DND-41 (cell line): ENCODE measurements at regions not wholly inside any gene's neighbourhood (a gene's known extent, or its start where the extent isn't known, plus 50 kb on each side); places are given as distances from the start of the nearest gene placed in this dataset.

Experiments used
- ATAC-seq: fragments of 200-7000 bp; cut with Tn5 transposase; 3 replicates; pipeline ENCODE4 v1.9.1; 2021; ENCODE audit warnings: low read depth; ENCODE audit not compliant: insufficient read depth
- DNase-seq: peaks from one replicate; pipeline ENCODE4 v3.0.0-alpha.2; 2020
- H2AFZ ChIP-seq: 2 replicates; pipeline ENCODE4 v1.6.0; 2012; ENCODE audit warnings: low read depth, low read length
- H3K27ac ChIP-seq: 2 replicates; pipeline ENCODE4 v1.5.1; 2012; ENCODE audit warnings: low read length, inconsistent platforms
- H3K27me3 ChIP-seq: fragments of 200-600 bp; sonication (generic); 2 replicates; pipeline ENCODE4 v1.6.0; 2012; ENCODE audit warnings: low read length, mild to moderate bottlenecking, inconsistent platforms; ENCODE audit not compliant: insufficient read depth, poor library complexity
- H3K36me3 ChIP-seq: 2 replicates; pipeline ENCODE4 v1.5.1; 2012; ENCODE audit warnings: low read length, inconsistent platforms; ENCODE audit not compliant: insufficient read depth
- H3K4me1 ChIP-seq: 2 replicates; pipeline ENCODE4 v1.5.1; 2012; ENCODE audit warnings: mild to moderate bottlenecking, low read length; ENCODE audit not compliant: insufficient read depth
- H3K4me2 ChIP-seq: 2 replicates; pipeline ENCODE4 v1.6.0; 2012; ENCODE audit warnings: mild to moderate bottlenecking, moderate library complexity, low read length, inconsistent platforms; ENCODE audit not compliant: insufficient read depth
- H3K4me3 ChIP-seq, 2 experiments: fragments of 200-600 bp in 1 of 2; shearing (Covaris generic) in 1 of 2; 2 replicates each; pipeline ENCODE4 v1.5.1; 2012 to 2016; ENCODE audit warnings: inconsistent platforms in 2 of 2, low read length in 2 of 2, mild to moderate bottlenecking in 2 of 2, low read depth in 1 of 2, moderate library complexity in 1 of 2
- H3K79me2 ChIP-seq: 2 replicates; pipeline ENCODE4 v1.6.0; 2012; ENCODE audit warnings: low read length, inconsistent platforms; ENCODE audit not compliant: insufficient read depth
- H3K9ac ChIP-seq: 2 replicates; pipeline ENCODE4 v1.6.0; 2012; ENCODE audit warnings: low read depth, mild to moderate bottlenecking, inconsistent platforms, low read length, moderate library complexity
- H3K9me3 ChIP-seq: 2 replicates; pipeline ENCODE4 v1.5.1; 2012; ENCODE audit warnings: low read length, moderate library complexity, mild to moderate bottlenecking, inconsistent platforms; ENCODE audit not compliant: insufficient read depth, severe bottlenecking
- H4K20me1 ChIP-seq: 2 replicates; pipeline ENCODE4 v1.6.0; 2012; ENCODE audit warnings: low read length; ENCODE audit not compliant: insufficient read depth
- CTCF ChIP-seq: IDR thresholded peaks from 2 replicates; pipeline ENCODE4 v1.5.1; 2012; ENCODE audit warnings: borderline replicate concordance, low read length, moderate library complexity, mild to moderate bottlenecking; ENCODE audit not compliant: poor library complexity, severe bottlenecking; ENCODE audit errors: extremely low read depth
- EZH2 ChIP-seq: IDR thresholded peaks from 3 replicates; pipeline ENCODE4 v1.6.1; 2012; ENCODE audit warnings: borderline replicate concordance, low read depth, mild to moderate bottlenecking, moderate library complexity, low read length, inconsistent platforms; ENCODE audit not compliant: severe bottlenecking

- H3K27ac ChIP-seq, result no peak overlapping the region
- no peak overlapping the region for H3K9ac ChIP-seq
- ATAC-seq, result no peak
- H4K20me1 ChIP-seq, result no peaks in the 10 kb centered on the region
- H3K79me2 ChIP-seq, result no peaks in the 10 kb centered on the region
- H3K4me2 ChIP-seq, result no peak overlapping the region
- no peak overlapping the region for H3K4me3 ChIP-seq
- no peaks in the 10 kb centered on the region for H3K36me3 ChIP-seq
- H2AFZ ChIP-seq, result no peak overlapping the region
- no peaks in the 10 kb centered on the region for H3K9me3 ChIP-seq
- no peaks in the 10 kb centered on the region for H3K27me3 ChIP-seq
- no peak for TF ChIP-seq EZH2
- TF ChIP-seq CTCF, result no peak
- H3K4me1 ChIP-seq, result peaks cover 41% of the 10 kb centered on the region
- DNase-seq, result no peak
Measured at GRCh38 chr2:203813684-203814083, 53.9 kb upstream of the CTLA4 start.

- H2AFZ ChIP-seq, result peak overlapping the region; percentile 5; the same call in 1 of the 2 replicates
- H3K27ac ChIP-seq, result peak overlapping the region; percentile 1; the same call in 1 of the 2 replicates
- no peaks in the 10 kb centered on the region for H3K9me3 ChIP-seq
- H3K9ac ChIP-seq, result no peak overlapping the region
- peaks cover 28% of the 10 kb centered on the region for H3K4me1 ChIP-seq
- peak; percentile 65 for DNase-seq
- H3K79me2 ChIP-seq, result no peaks in the 10 kb centered on the region
- H3K27me3 ChIP-seq, result no peaks in the 10 kb centered on the region
- peak overlapping the region; percentile 28 for H3K4me2 ChIP-seq
- no peaks in the 10 kb centered on the region for H3K36me3 ChIP-seq
- TF ChIP-seq CTCF (peak; percentile 93), EZH2 (no peak)
- no peak overlapping the region for H3K4me3 ChIP-seq
- H4K20me1 ChIP-seq, result no peaks in the 10 kb centered on the region
- ATAC-seq, result peak; percentile 84
Measured at GRCh38 chr2:203814661-203815540, 52.7 kb upstream of the CTLA4 start.

GRCh38 chr2:203815541-203815898 is 52.1 kb upstream of the CTLA4 start:
- H3K9me3 ChIP-seq, result no peaks in the 10 kb centered on the region
- H3K4me3 ChIP-seq, result no peak overlapping the region
- no peaks in the 10 kb centered on the region for H3K27me3 ChIP-seq
- DNase-seq (no peak), ATAC-seq (no peak)
- no peak for TF ChIP-seq CTCF
- H3K27ac ChIP-seq, result no peak overlapping the region
- peaks cover 24% of the 10 kb centered on the region for H3K4me1 ChIP-seq
- no peak overlapping the region for H2AFZ ChIP-seq
- no peak overlapping the region for H3K4me2 ChIP-seq
- no peaks in the 10 kb centered on the region for H3K79me2 ChIP-seq
- H3K36me3 ChIP-seq, result no peaks in the 10 kb centered on the region
- no peaks in the 10 kb centered on the region for H4K20me1 ChIP-seq
- no peak overlapping the region for H3K9ac ChIP-seq
